ENCODE measurements at regions not wholly inside any gene's neighbourhood (a gene's known extent, or its start where the extent isn't known, plus 50 kb on each side); places are given as distances from the start of the nearest gene placed in this dataset.

GRCh38 chr9:113709721-113710120 is 166.4 kb upstream of the ZNF618 start:
- Histone ChIP-seq H3K27me3 (replicated peaks; ENCODE audit: insufficient read depth, low read length) (no peaks in the 10 kb centered on the region), H3F3A (ENCODE audit: insufficient read depth, low read length) (no peaks in the 10 kb centered on the region), H3K9me2 (replicated peaks; ENCODE audit: insufficient read depth, low read length) (no peaks in the 10 kb centered on the region), H3K4me2 (ENCODE audit: low read depth, low read length) (no peak overlapping the region), H3K9me3 (replicated peaks; ENCODE audit: insufficient read depth, low read length) (no peaks in the 10 kb centered on the region), H3K4me1 (ENCODE audit: low read length) (no peaks in the 10 kb centered on the region), H3K36me3 (replicated peaks; ENCODE audit: insufficient read depth, low read length) (no peaks in the 10 kb centered on the region), H3K4me3 (ENCODE audit: low read length) (no peak overlapping the region), H3K27ac (ENCODE audit: low read length) (no peak overlapping the region), H3K9ac (ENCODE audit: low read length) (no peak overlapping the region), H2AFZ (ENCODE audit: low read length) (no peak overlapping the region), H4K20me1 (ENCODE audit: insufficient read depth, low read length) (no peaks in the 10 kb centered on the region), H3K79me2 (ENCODE audit: low read length) (no peaks in the 10 kb centered on the region)
- DNase-seq, result no peak
- no peak for TF ChIP-seq CTCF (IDR thresholded peaks at IDR 0.05; ENCODE audit: low read length)

DNA sequence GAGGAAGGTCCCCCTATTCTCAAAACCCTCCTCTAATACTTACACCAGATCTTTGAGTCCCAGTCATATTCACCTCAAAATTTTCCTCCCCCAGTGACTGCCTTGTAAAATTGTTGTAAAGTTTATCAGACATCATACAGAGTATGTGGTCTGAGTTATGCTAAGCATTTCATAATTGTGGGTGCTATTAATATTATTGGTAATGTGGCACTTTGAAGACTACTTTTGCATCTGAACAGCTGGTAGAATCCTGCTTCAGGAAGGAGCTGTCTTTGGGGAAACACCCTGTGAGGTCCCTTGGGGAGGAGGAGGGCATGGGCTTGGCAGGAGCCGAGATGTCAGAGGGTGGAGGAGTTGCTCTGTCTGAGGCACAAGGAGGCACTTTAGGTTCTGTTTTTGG is 164.9 kb upstream of the ZNF618 start:
- Histone ChIP-seq H3F3A (ENCODE audit: insufficient read depth, low read length) (no peaks in the 10 kb centered on the region), H3K4me2 (ENCODE audit: low read depth, low read length) (no peak overlapping the region), H3K27ac (ENCODE audit: low read length) (no peak overlapping the region), H3K27me3 (replicated peaks; ENCODE audit: insufficient read depth, low read length) (no peaks in the 10 kb centered on the region), H3K79me2 (ENCODE audit: low read length) (no peaks in the 10 kb centered on the region), H3K4me3 (ENCODE audit: low read length) (no peak overlapping the region), H3K4me1 (ENCODE audit: low read length) (no peaks in the 10 kb centered on the region), H3K36me3 (replicated peaks; ENCODE audit: insufficient read depth, low read length) (no peaks in the 10 kb centered on the region), H4K20me1 (ENCODE audit: insufficient read depth, low read length) (no peaks in the 10 kb centered on the region), H3K9me3 (replicated peaks; ENCODE audit: insufficient read depth, low read length) (no peaks in the 10 kb centered on the region), H3K9me2 (replicated peaks; ENCODE audit: insufficient read depth, low read length) (no peaks in the 10 kb centered on the region), H2AFZ (ENCODE audit: low read length) (no peak overlapping the region), H3K9ac (ENCODE audit: low read length) (no peak overlapping the region)
- no peak for DNase-seq
- no peak for TF ChIP-seq EZH2phosphoT487 (IDR thresholded peaks at IDR 0.05; ENCODE audit: low read length)
- TF ChIP-seq EZH2 (optimal IDR thresholded peaks at IDR 0.05; ENCODE audit: low read depth, low read length), result no peak
- TF ChIP-seq CTCF (IDR thresholded peaks at IDR 0.05; ENCODE audit: low read length), result no peak

DNA sequence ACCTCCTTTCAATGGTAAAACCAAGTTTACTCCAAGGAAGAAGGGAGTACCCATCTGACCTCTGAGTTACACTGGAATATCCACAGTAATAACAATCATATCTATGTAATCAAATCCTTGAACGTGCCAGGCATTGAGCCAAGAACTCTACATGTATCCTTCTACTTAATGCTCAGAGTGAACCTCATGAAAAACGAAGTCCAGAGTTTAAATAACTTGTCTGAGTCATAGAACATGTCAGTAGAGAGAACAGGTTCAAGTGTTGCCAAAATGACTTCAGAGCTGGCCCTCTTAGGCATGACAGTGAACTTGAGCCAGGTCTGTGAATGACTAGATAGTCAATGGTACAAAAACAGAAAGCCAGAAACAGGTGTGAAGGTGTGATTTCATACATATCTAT is 164.1 kb upstream of the ZNF618 start:
- Histone ChIP-seq H3K27me3 (replicated peaks; ENCODE audit: insufficient read depth, low read length) (no peaks in the 10 kb centered on the region), H3K4me2 (ENCODE audit: low read depth, low read length) (no peak overlapping the region), H3K9me3 (replicated peaks; ENCODE audit: insufficient read depth, low read length) (no peaks in the 10 kb centered on the region), H3K9ac (ENCODE audit: low read length) (no peak overlapping the region), H3F3A (ENCODE audit: insufficient read depth, low read length) (no peaks in the 10 kb centered on the region), H3K36me3 (replicated peaks; ENCODE audit: insufficient read depth, low read length) (no peaks in the 10 kb centered on the region), H3K4me1 (ENCODE audit: low read length) (no peaks in the 10 kb centered on the region), H3K27ac (ENCODE audit: low read length) (no peak overlapping the region), H2AFZ (ENCODE audit: low read length) (no peak overlapping the region), H4K20me1 (ENCODE audit: insufficient read depth, low read length) (no peaks in the 10 kb centered on the region), H3K9me2 (replicated peaks; ENCODE audit: insufficient read depth, low read length) (no peaks in the 10 kb centered on the region), H3K4me3 (ENCODE audit: low read length) (no peak overlapping the region), H3K79me2 (ENCODE audit: low read length) (no peaks in the 10 kb centered on the region)
- DNase-seq, result no peak
- no peak for TF ChIP-seq CTCF (IDR thresholded peaks at IDR 0.05; ENCODE audit: low read length)
- no peak for TF ChIP-seq EZH2 (optimal IDR thresholded peaks at IDR 0.05; ENCODE audit: low read depth, low read length)
- TF ChIP-seq EZH2phosphoT487 (IDR thresholded peaks at IDR 0.05; ENCODE audit: low read length), result no peak

- Histone ChIP-seq H3K27me3 (replicated peaks; ENCODE audit: insufficient read depth, low read length) (no peaks in the 10 kb centered on the region), H3F3A (ENCODE audit: insufficient read depth, low read length) (no peaks in the 10 kb centered on the region)
Measured at GRCh38 chr9:113715086-113715485, 161.0 kb upstream of the ZNF618 start.

More at GRCh38 chr9:113715086-113715485, 161.0 kb upstream of the ZNF618 start:
- Histone ChIP-seq H3K9ac (ENCODE audit: low read length) (no peak overlapping the region), H3K27ac (ENCODE audit: low read length) (no peak overlapping the region), H3K4me2 (ENCODE audit: low read depth, low read length) (no peak overlapping the region), H2AFZ (ENCODE audit: low read length) (no peak overlapping the region), H3K9me3 (replicated peaks; ENCODE audit: insufficient read depth, low read length) (no peaks in the 10 kb centered on the region), H3K4me3 (ENCODE audit: low read length) (no peak overlapping the region), H3K9me2 (replicated peaks; ENCODE audit: insufficient read depth, low read length) (no peaks in the 10 kb centered on the region), H4K20me1 (ENCODE audit: insufficient read depth, low read length) (no peaks in the 10 kb centered on the region), H3K36me3 (replicated peaks; ENCODE audit: insufficient read depth, low read length) (no peaks in the 10 kb centered on the region), H3K79me2 (ENCODE audit: low read length) (no peaks in the 10 kb centered on the region), H3K4me1 (ENCODE audit: low read length) (no peaks in the 10 kb centered on the region)
- DNase-seq, result no peak
- TF ChIP-seq EZH2phosphoT487 (IDR thresholded peaks at IDR 0.05; ENCODE audit: low read length), result no peak
- TF ChIP-seq EZH2 (optimal IDR thresholded peaks at IDR 0.05; ENCODE audit: low read depth, low read length), result no peak
- TF ChIP-seq CTCF (IDR thresholded peaks at IDR 0.05; ENCODE audit: low read length), result no peak

Measured in MM.1S (cell line).